ENCODE measurements at regions not wholly inside any gene's neighbourhood (a gene's known extent, or its start where the extent isn't known, plus 50 kb on each side); places are given as distances from the start of the nearest gene placed in this dataset.

GRCh38 chr22:48139776-48140175 lies 1377.3 kb downstream of the TBC1D22A start:
- TF ChIP-seq CTCF (conservative IDR thresholded peaks at IDR 0.05; ENCODE audit: low read depth, low read length) (no peak), EZH2phosphoT487 (IDR thresholded peaks at IDR 0.05; ENCODE audit: borderline replicate concordance, low read length) (no peak), EZH2 (IDR thresholded peaks at IDR 0.05; ENCODE audit: low read length, unreplicated experiment) (no peak)

All from PC-3 (cell line).